WTC11 (cell line): ENCODE measurements at regions not wholly inside any gene's neighbourhood (a gene's known extent, or its start where the extent isn't known, plus 50 kb on each side); places are given as distances from the start of the nearest gene placed in this dataset.
"Not testable (repeated sequence)": the region's sequence is repeated elsewhere in the genome, so short reads cannot be mapped to it uniquely, and the experiment has no call there.

Source experiments
- ATAC-seq: fragments of 200-7000 bp; cut with Tn5 transposase; 2 replicates; pipeline ENCODE4 v1.10.0; 2021; ENCODE audit warnings: mild to moderate bottlenecking, moderate library complexity
- CTCF ChIA-PET: fragments of 300-600 bp; sonication (Branson Sonifier 250); formaldehyde crosslinking; loops from one replicate; lab custom pipeline; 2021; ENCODE audit warnings: antibody characterized with exemption; lab: Charles Lee
- POLR2A ChIA-PET: fragments of 350-600 bp; sonication (Branson Sonifier 250); formaldehyde crosslinking; loops from one replicate; lab custom pipeline; 2021; ENCODE audit warnings: antibody characterized with exemption; lab: Charles Lee
- DNase-seq: peaks from one replicate; pipeline ENCODE4 v3.0.0; 2021; ENCODE audit warnings: low spot score
- H3K27ac Mint-ChIP-seq: 2 replicates; pipeline ENCODE4 v1.8.0; 2021; ENCODE audit warnings: mixed read lengths
- H3K27me3 Mint-ChIP-seq: 2 replicates; pipeline ENCODE4 v1.8.0; 2021; ENCODE audit warnings: low read depth, mild to moderate bottlenecking, moderate library complexity, mixed read lengths
- H3K36me3 Mint-ChIP-seq: 2 replicates; pipeline ENCODE4 v1.8.0; 2021; ENCODE audit warnings: mixed read lengths
- H3K4me1 Mint-ChIP-seq: 2 replicates; pipeline ENCODE4 v1.8.0; 2022; ENCODE audit warnings: mixed read lengths
- H3K4me3 Mint-ChIP-seq: 2 replicates; pipeline ENCODE4 v1.8.0; 2021; ENCODE audit warnings: mild to moderate bottlenecking, moderate library complexity, mixed read lengths
- H3K9me3 Mint-ChIP-seq: 2 replicates; pipeline ENCODE4 v1.8.0; 2021; ENCODE audit warnings: mixed read lengths
- CDX4 ChIP-seq: fragments of 250-450 bp; sonication (Bioruptor Pico); IDR thresholded peaks from 2 replicates; pipeline ENCODE4 v1.9.0; 2021; ENCODE audit warnings: moderate library complexity, mild to moderate bottlenecking, inconsistent platforms, borderline replicate concordance
- E2F5 ChIP-seq: sonication (generic); formaldehyde crosslinking; IDR thresholded peaks from 2 replicates; pipeline ENCODE4 v1.8.1; 2022; ENCODE audit warnings: mild to moderate bottlenecking, moderate library complexity, missing genetic modification reagents
- EMX1 ChIP-seq: fragments of 250-450 bp; sonication (Bioruptor Pico); IDR thresholded peaks from 2 replicates; pipeline ENCODE4 v1.8.0; 2021; ENCODE audit warnings: mild to moderate bottlenecking
- FOXP4 ChIP-seq: sonication (generic); formaldehyde crosslinking; IDR thresholded peaks from 2 replicates; pipeline ENCODE4 v1.8.0; 2022; ENCODE audit warnings: mild to moderate bottlenecking, missing genetic modification reagents
- HMGA2 ChIP-seq: fragments of 250-450 bp; sonication (Bioruptor Pico); IDR thresholded peaks from 2 replicates; pipeline ENCODE4 v1.4.0; 2021; ENCODE audit warnings: mild to moderate bottlenecking, moderate library complexity
- NFYB ChIP-seq: sonication (generic); formaldehyde crosslinking; conservative IDR thresholded peaks from 2 replicates; pipeline ENCODE4 v1.8.0; 2022; ENCODE audit warnings: low read depth, missing genetic modification reagents
- NR3C1 ChIP-seq: sonication (generic); formaldehyde crosslinking; conservative IDR thresholded peaks from 2 replicates; pipeline ENCODE4 v1.8.1; 2023; ENCODE audit warnings: low read depth, mild to moderate bottlenecking, missing genetic modification reagents
- PRDM15 ChIP-seq: sonication (generic); formaldehyde crosslinking; IDR thresholded peaks from 2 replicates; pipeline ENCODE4 v1.8.0; 2022; ENCODE audit warnings: missing genetic modification reagents
- PREB ChIP-seq: sonication (generic); formaldehyde crosslinking; IDR thresholded peaks from 2 replicates; pipeline ENCODE4 v1.8.1; 2022; ENCODE audit warnings: mild to moderate bottlenecking, missing genetic modification reagents, moderate library complexity, borderline replicate concordance
- RELA ChIP-seq: sonication (generic); formaldehyde crosslinking; IDR thresholded peaks from 2 replicates; pipeline ENCODE4 v1.8.1; 2022; ENCODE audit warnings: missing genetic modification reagents, mild to moderate bottlenecking, borderline replicate concordance
- SMAD4 ChIP-seq: sonication (generic); formaldehyde crosslinking; IDR thresholded peaks from 2 replicates; pipeline ENCODE4 v1.8.0; 2022; ENCODE audit warnings: mild to moderate bottlenecking, missing genetic modification reagents
- SOX15 ChIP-seq: fragments of 250-450 bp; sonication (Bioruptor Pico); IDR thresholded peaks from 2 replicates; pipeline ENCODE4 v1.9.0; 2021; ENCODE audit warnings: mild to moderate bottlenecking
- TCF7 ChIP-seq: sonication (generic); formaldehyde crosslinking; IDR thresholded peaks from 2 replicates; pipeline ENCODE4 v1.8.0; 2022; ENCODE audit warnings: mild to moderate bottlenecking, low read depth, missing genetic modification reagents, moderate library complexity
- USF1 ChIP-seq: sonication (generic); formaldehyde crosslinking; IDR thresholded peaks from 2 replicates; pipeline ENCODE4 v1.8.0; 2022; ENCODE audit warnings: mild to moderate bottlenecking, missing genetic modification reagents
- ZNF263 ChIP-seq: sonication (generic); formaldehyde crosslinking; IDR thresholded peaks from 2 replicates; pipeline ENCODE4 v1.8.1; 2022; ENCODE audit warnings: low read depth, mild to moderate bottlenecking, moderate library complexity, missing genetic modification reagents

GRCh38 chr2:234249873-234250272 is 199.4 kb downstream of the SPP2 start:
- Mint-ChIP-seq H3K27me3 (no peaks in the 10 kb centered on the region; the same call in 1 of the 2 replicates), H3K4me3 (no peak overlapping the region)
- CTCF ChIA-PET: interaction anchor here (0.8 kb wide), 1 partner anchor 114 kb away, joined by 3 read pairs; no protein-coding TSS in a partner anchor
- TF ChIP-seq USF1 (CRISPR knock-in tag): no peak
- TF ChIP-seq, all 79 proteins: peak for 0
- H3K4me1 Mint-ChIP-seq: no peaks in the 10 kb centered on the region; the same call in 1 of the 2 replicates
- no peak overlapping the region for H3K27ac Mint-ChIP-seq
- DNase-seq (no peak), ATAC-seq (no peak)
- POLR2A ChIA-PET: no interaction called here
- H3K36me3 Mint-ChIP-seq: peaks cover 20% of the 10 kb centered on the region
- H3K9me3 Mint-ChIP-seq: peaks cover 20% of the 10 kb centered on the region

GRCh38 chr2:234249034-234249735 is 198.7 kb downstream of the SPP2 start:
- ATAC-seq (no peak), DNase-seq (no peak)
- ChIA-PET CTCF (interaction anchor here (0.8 kb wide), 1 partner anchor 114 kb away, joined by 3 read pairs; no protein-coding TSS in a partner anchor), POLR2A (no interaction called here)
- peaks cover 20% of the 10 kb centered on the region for H3K9me3 Mint-ChIP-seq
- TF ChIP-seq TCF7 (CRISPR knock-in tag): no peak
- no peak for TF ChIP-seq RELA (CRISPR knock-in tag)
- TF ChIP-seq SMAD4 (CRISPR knock-in tag): no peak
- TF ChIP-seq NR3C1: no peak
- no peak for TF ChIP-seq CDX4 (CRISPR knock-in tag)
- TF ChIP-seq PRDM15: no peak
- no peak for TF ChIP-seq SOX15 (CRISPR knock-in tag)
- no peak for TF ChIP-seq E2F5 (CRISPR knock-in tag)
- no peak for TF ChIP-seq ZNF263 (CRISPR knock-in tag)
- no peak for TF ChIP-seq EMX1
- TF ChIP-seq PREB (CRISPR knock-in tag): no peak
- TF ChIP-seq NFYB (CRISPR knock-in tag): no peak
- no peak for TF ChIP-seq HMGA2 (CRISPR knock-in tag)
- no peak for TF ChIP-seq FOXP4
- no peaks in the 10 kb centered on the region; the same call in 1 of the 2 replicates for H3K27me3 Mint-ChIP-seq
- no peak overlapping the region for H3K4me3 Mint-ChIP-seq
- no peak overlapping the region for H3K27ac Mint-ChIP-seq
- no peaks in the 10 kb centered on the region; the same call in 1 of the 2 replicates for H3K4me1 Mint-ChIP-seq
- H3K36me3 Mint-ChIP-seq: peaks cover 20% of the 10 kb centered on the region

- POLR2A ChIA-PET, H3K27me3 Mint-ChIP-seq, H3K27ac Mint-ChIP-seq, CTCF ChIA-PET, H3K4me3 Mint-ChIP-seq, DNase-seq, ATAC-seq, H3K4me1 Mint-ChIP-seq: not testable (repeated sequence)
- Mint-ChIP-seq H3K9me3 (peaks cover 20% of the 10 kb centered on the region), H3K36me3 (peaks cover 20% of the 10 kb centered on the region)
Measured at GRCh38 chr2:234248213-234248710, 197.8 kb downstream of the SPP2 start.
